ENCODE measurements at regions not wholly inside any gene's neighbourhood (a gene's known extent, or its start where the extent isn't known, plus 50 kb on each side); places are given as distances from the start of the nearest gene placed in this dataset.

GRCh38 chr3:113142476-113142875, 68.9 kb upstream of the BOC start:
- TF ChIP-seq POLR2AphosphoS5 (IDR thresholded peaks at IDR 0.05) (no peak), POLR2A (IDR thresholded peaks at IDR 0.05) (no peak)
